ENCODE measurements at regions not wholly inside any gene's neighbourhood (a gene's known extent, or its start where the extent isn't known, plus 50 kb on each side); places are given as distances from the start of the nearest gene placed in this dataset.

DNA sequence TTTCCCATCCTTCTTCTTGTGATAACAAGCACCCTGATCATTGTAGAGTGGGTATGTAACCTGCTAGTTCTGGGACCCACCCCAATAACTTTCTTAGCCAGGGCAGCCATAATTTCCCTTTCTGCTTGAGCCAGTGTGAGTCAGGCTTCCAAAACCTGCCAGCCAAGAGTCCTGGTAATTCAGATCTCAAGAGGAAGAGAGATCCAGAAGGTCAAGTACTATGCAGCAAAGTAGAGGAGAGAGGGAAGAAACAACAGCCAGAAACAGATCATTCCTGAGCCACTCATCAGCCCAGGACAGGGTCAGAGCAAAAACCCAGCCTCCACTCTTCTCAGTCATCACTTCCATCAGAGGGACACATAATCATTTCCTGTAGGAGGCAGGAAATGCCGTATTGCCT, 182.0 kb downstream of the DICER1 start:
- no peaks in the 10 kb centered on the region for H3K23me2 ChIP-seq (ENCODE audit: low read depth, low read length)
- H3K4me3 ChIP-seq (ENCODE audit: extremely low read depth in 1 of 4, insufficient read depth in 2 of 4, low read depth in 3 of 4, low read length in 4 of 4): no peak overlapping the region
- DNase-seq (ENCODE audit: low read depth in 1 of 2, low spot score in 2 of 2) (no peak), FAIRE-seq (no peak)
- no peak overlapping the region for H4K91ac ChIP-seq (replicated peaks; ENCODE audit: insufficient read length, low read length)
- H3K9me3 ChIP-seq (ENCODE audit: insufficient read depth in 2 of 2, low read depth in 1 of 2, low read length in 1 of 2): no peaks in the 10 kb centered on the region
- no peak overlapping the region for H3K56ac ChIP-seq (replicated peaks; ENCODE audit: insufficient read length, low read depth, low read length)
- no peak overlapping the region for H4K5ac ChIP-seq (ENCODE audit: insufficient read length, low read depth, low read length)
- no peak overlapping the region for H2BK20ac ChIP-seq (ENCODE audit: low read length)
- no peak overlapping the region for H2AK5ac ChIP-seq (ENCODE audit: low read depth, low read length)
- no peaks in the 10 kb centered on the region for H3K79me2 ChIP-seq (ENCODE audit: control insufficient read depth in 1 of 2, insufficient read depth in 2 of 2, low read length in 2 of 2)
- no peaks in the 10 kb centered on the region for H3K79me1 ChIP-seq (ENCODE audit: low read depth, low read length)
- H2BK15ac ChIP-seq (ENCODE audit: low read length): no peak overlapping the region
- H3K4ac ChIP-seq (replicated peaks; ENCODE audit: insufficient read length, low read depth, low read length): no peak overlapping the region
- peaks cover 0 to 3% (median 0%) of the 10 kb centered on the region in 4 experiments; a peak in 1 of 7 replicates for H3K4me1 ChIP-seq (replicated peaks in 1 of 4; ENCODE audit: control insufficient read depth in 3 of 4, insufficient read depth in 4 of 4, low read length in 3 of 4)
- H4K20me1 ChIP-seq (replicated peaks in 1 of 2; ENCODE audit: control insufficient read depth in 1 of 2, insufficient read depth in 2 of 2, low read length in 2 of 2): no peaks in the 10 kb centered on the region
- TF ChIP-seq YY1 (IDR thresholded peaks at IDR 0.05; ENCODE audit: low read depth, low read length): no peak
- TF ChIP-seq TAF1 (IDR thresholded peaks at IDR 0.05; ENCODE audit: low read depth, low read length): no peak
- no peak for TF ChIP-seq CTBP2 (IDR thresholded peaks at IDR 0.05; ENCODE audit: borderline replicate concordance, insufficient read depth, insufficient read length, low read length)
- TF ChIP-seq CBX8 (IDR thresholded peaks at IDR 0.05; ENCODE audit: borderline replicate concordance, low read depth, low read length): no peak
- TF ChIP-seq TAF7 (optimal IDR thresholded peaks at IDR 0.05; ENCODE audit: borderline replicate concordance, low read depth, low read length): no peak
- no peak for TF ChIP-seq CHD2 (IDR thresholded peaks at IDR 0.05; ENCODE audit: low read length)
- TF ChIP-seq, protein P1, sequence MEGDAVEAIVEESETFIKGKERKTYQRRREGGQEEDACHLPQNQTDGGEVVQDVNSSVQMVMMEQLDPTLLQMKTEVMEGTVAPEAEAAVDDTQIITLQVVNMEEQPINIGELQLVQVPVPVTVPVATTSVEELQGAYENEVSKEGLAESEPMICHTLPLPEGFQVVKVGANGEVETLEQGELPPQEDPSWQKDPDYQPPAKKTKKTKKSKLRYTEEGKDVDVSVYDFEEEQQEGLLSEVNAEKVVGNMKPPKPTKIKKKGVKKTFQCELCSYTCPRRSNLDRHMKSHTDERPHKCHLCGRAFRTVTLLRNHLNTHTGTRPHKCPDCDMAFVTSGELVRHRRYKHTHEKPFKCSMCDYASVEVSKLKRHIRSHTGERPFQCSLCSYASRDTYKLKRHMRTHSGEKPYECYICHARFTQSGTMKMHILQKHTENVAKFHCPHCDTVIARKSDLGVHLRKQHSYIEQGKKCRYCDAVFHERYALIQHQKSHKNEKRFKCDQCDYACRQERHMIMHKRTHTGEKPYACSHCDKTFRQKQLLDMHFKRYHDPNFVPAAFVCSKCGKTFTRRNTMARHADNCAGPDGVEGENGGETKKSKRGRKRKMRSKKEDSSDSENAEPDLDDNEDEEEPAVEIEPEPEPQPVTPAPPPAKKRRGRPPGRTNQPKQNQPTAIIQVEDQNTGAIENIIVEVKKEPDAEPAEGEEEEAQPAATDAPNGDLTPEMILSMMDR (IDR thresholded peaks at IDR 0.05; ENCODE audit: control extremely low read depth in 1 of 3, insufficient read depth in 1 of 3, low read depth in 1 of 3, low read length in 3 of 3): no peak
- no peak for TF ChIP-seq RAD21 (IDR thresholded peaks at IDR 0.05 in 1 of 2, conservative IDR thresholded peaks at IDR 0.05 in 1 of 2; ENCODE audit: low read depth in 2 of 2, low read length in 2 of 2)
- TF ChIP-seq EP300 (IDR thresholded peaks at IDR 0.05; ENCODE audit: borderline replicate concordance in 1 of 2, low read depth in 2 of 2, low read length in 2 of 2): no peak
- no peak for TF ChIP-seq RFX5 (IDR thresholded peaks at IDR 0.05; ENCODE audit: borderline replicate concordance, low read depth, low read length)
- TF ChIP-seq POLR2AphosphoS5 (IDR thresholded peaks at IDR 0.05; ENCODE audit: low read depth, low read length): no peak
- H2BK120ac ChIP-seq (replicated peaks; ENCODE audit: low read depth, low read length): no peak overlapping the region
- no peak overlapping the region for H2BK5ac ChIP-seq (ENCODE audit: low read depth, low read length)
- ChIA-PET POLR2A (ENCODE audit: partially characterized antibody) (no interaction called here), CTCF (ENCODE audit: partially characterized antibody) (interaction anchor here (0.6 kb wide), 1 partner anchor 260 kb away, joined by 3 read pairs; no protein-coding TSS in a partner anchor)
- H3K14ac ChIP-seq (ENCODE audit: insufficient read length): no peak overlapping the region
- H3K9ac ChIP-seq (replicated peaks in 1 of 4; ENCODE audit: extremely low read depth in 1 of 4, low read depth in 3 of 4, low read length in 3 of 4): no peak overlapping the region
- no peak overlapping the region for H2BK12ac ChIP-seq (ENCODE audit: low read depth, low read length)
- no peak overlapping the region for H3K4me2 ChIP-seq (ENCODE audit: insufficient read depth in 1 of 2, low read depth in 2 of 2, low read length in 2 of 2)
- no peak overlapping the region for H3K23ac ChIP-seq (ENCODE audit: insufficient read length)
- no peak overlapping the region for H4K8ac ChIP-seq (ENCODE audit: extremely low read depth, insufficient read depth, low read length)
- H3K36me3 ChIP-seq (ENCODE audit: control insufficient read depth in 2 of 4, insufficient read depth in 4 of 4, low read length in 3 of 4): no peaks in the 10 kb centered on the region
- H2AFZ ChIP-seq (ENCODE audit: low read length): no peak overlapping the region
- H3K27ac ChIP-seq (ENCODE audit: low read depth, low read length): no peak overlapping the region
- H3K27me3 ChIP-seq (replicated peaks in 1 of 4; ENCODE audit: control insufficient read depth in 3 of 4, extremely low read depth in 1 of 4, insufficient read depth in 3 of 4, low read length in 3 of 4): no peaks in the 10 kb centered on the region
- WGBS, 2 experiments (ENCODE audit: extremely low coverage in 1 of 2, insufficient coverage in 1 of 2, insufficient read length in 1 of 2, insufficient replicate concordance in 2 of 2, low coverage in 1 of 2, low lambda C conversion rate in 2 of 2, missing lambda C conversion rate in 1 of 2): 80% methylated on average over 1 of the region's 1 CpG; no CpG with 5 or more reads in 1 of the 2 experiments
- H3K18ac ChIP-seq (ENCODE audit: extremely low read depth, low read length): no peak overlapping the region

Data from H1 (cell line).